ENCODE measurements at regions not wholly inside any gene's neighbourhood (a gene's known extent, or its start where the extent isn't known, plus 50 kb on each side); places are given as distances from the start of the nearest gene placed in this dataset.

GRCh38 chr2:53036196-53036595 is 731.4 kb upstream of the CHAC2 start:
- Mint-ChIP-seq H3K4me1 (peaks cover 3% of the 10 kb centered on the region), H3K9me3 (no peaks in the 10 kb centered on the region), H3K36me3 (ENCODE audit: low read depth) (no peaks in the 10 kb centered on the region), H3K27me3 (ENCODE audit: insufficient read depth) (no peaks in the 10 kb centered on the region), H3K27ac (no peak overlapping the region), H3K4me3 (no peak overlapping the region)
- whole genome bisulfite sequencing, 2 experiments (ENCODE audit: insufficient coverage in 1 of 2, insufficient read length in 1 of 2): 87% methylated on average over 1 of the region's 1 CpG; no CpG with 5 or more reads in 1 of the 2 experiments
- no peaks in the 10 kb centered on the region for H3K27me3 ChIP-seq (ENCODE audit: control insufficient read depth, insufficient read depth, low read length, poor library complexity, severe bottlenecking)
- no peak overlapping the region for H3K9ac ChIP-seq (ENCODE audit: extremely low read depth, low read length, poor library complexity, severe bottlenecking)
- no peaks in the 10 kb centered on the region for H3K4me1 ChIP-seq (ENCODE audit: control insufficient read depth, insufficient read depth, low read length)
- no peak overlapping the region for H3K4me3 ChIP-seq (ENCODE audit: low read length)
- H3K36me3 ChIP-seq (ENCODE audit: control insufficient read depth, insufficient read depth, low read length): no peaks in the 10 kb centered on the region
- DNase-seq: no peak
- TF ChIP-seq CTCF (conservative IDR thresholded peaks at IDR 0.05): no peak
- H3K9me3 ChIP-seq (ENCODE audit: control insufficient read depth, low read length): no peaks in the 10 kb centered on the region
- H3K27ac ChIP-seq (ENCODE audit: low read depth, low read length): no peak overlapping the region

DNA sequence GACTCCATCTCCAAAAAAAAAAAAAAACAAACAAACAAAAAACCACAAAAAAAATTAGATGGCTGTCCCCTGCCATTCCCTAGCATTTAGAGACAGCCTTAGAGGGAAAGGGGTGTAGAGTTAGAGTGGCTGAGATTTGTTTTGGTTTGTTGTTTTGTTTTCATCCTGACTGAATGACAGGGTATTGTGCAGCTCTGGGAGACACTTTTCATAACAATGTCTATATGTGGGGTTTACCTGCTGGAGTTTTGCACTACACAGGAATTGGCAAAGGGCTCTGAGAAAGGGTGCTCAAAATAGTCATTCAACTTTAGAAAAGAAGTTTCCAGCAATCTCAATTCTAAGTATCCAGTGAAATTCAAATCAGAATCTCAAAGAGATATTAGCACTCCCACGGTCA is 732.5 kb upstream of the CHAC2 start:
- H3K4me1 ChIP-seq (ENCODE audit: control insufficient read depth, insufficient read depth, low read length): no peaks in the 10 kb centered on the region
- WGBS, 2 experiments (ENCODE audit: insufficient coverage in 1 of 2, insufficient read length in 1 of 2): 71% methylated on average over 1 of the region's 1 CpG; no CpG with 5 or more reads in 1 of the 2 experiments
- Mint-ChIP-seq H3K27me3 (ENCODE audit: insufficient read depth) (no peaks in the 10 kb centered on the region), H3K36me3 (ENCODE audit: low read depth) (no peaks in the 10 kb centered on the region), H3K27ac (peak overlapping the region; percentile 1), H3K4me3 (no peak overlapping the region), H3K4me1 (peaks cover 3% of the 10 kb centered on the region), H3K9me3 (no peaks in the 10 kb centered on the region)
- no peak for TF ChIP-seq CTCF (conservative IDR thresholded peaks at IDR 0.05)
- H3K4me3 ChIP-seq (ENCODE audit: low read length): no peak overlapping the region
- no peaks in the 10 kb centered on the region for H3K27me3 ChIP-seq (ENCODE audit: control insufficient read depth, insufficient read depth, low read length, poor library complexity, severe bottlenecking)
- no peak overlapping the region for H3K27ac ChIP-seq (ENCODE audit: low read depth, low read length)
- no peak overlapping the region for H3K9ac ChIP-seq (ENCODE audit: extremely low read depth, low read length, poor library complexity, severe bottlenecking)
- DNase-seq: no peak
- H3K36me3 ChIP-seq (ENCODE audit: control insufficient read depth, insufficient read depth, low read length): no peaks in the 10 kb centered on the region
- no peaks in the 10 kb centered on the region for H3K9me3 ChIP-seq (ENCODE audit: control insufficient read depth, low read length)

DNA sequence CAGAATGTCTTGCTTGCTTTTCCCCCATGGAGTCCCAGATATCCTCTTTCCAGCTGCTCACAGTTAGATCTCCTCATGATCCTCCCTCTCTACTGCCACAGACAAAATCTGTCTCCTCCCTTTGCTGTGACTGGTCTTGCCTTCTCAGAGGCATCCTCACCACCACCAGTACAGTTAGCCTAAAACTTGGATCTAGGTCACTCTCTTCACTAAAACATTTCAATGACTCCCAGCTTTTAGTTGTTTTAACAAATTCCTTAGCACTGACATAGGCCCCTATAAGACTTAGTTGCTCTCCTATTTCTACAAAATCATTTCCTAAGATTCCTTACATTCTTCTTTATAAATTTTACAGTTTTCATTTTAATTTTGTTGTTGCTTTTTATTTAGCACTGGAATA is 734.2 kb upstream of the CHAC2 start:
- no peaks in the 10 kb centered on the region for H3K4me1 ChIP-seq (ENCODE audit: control insufficient read depth, insufficient read depth, low read length)
- peaks cover 10% of the 10 kb centered on the region for H3K4me1 Mint-ChIP-seq

More for the DNA sequence above, 734.2 kb upstream of the CHAC2 start:
- no peaks in the 10 kb centered on the region for H3K27me3 Mint-ChIP-seq (ENCODE audit: insufficient read depth)
- no peaks in the 10 kb centered on the region for H3K36me3 ChIP-seq (ENCODE audit: control insufficient read depth, insufficient read depth, low read length)
- no peak overlapping the region for H3K9ac ChIP-seq (ENCODE audit: extremely low read depth, low read length, poor library complexity, severe bottlenecking)
- TF ChIP-seq CTCF (conservative IDR thresholded peaks at IDR 0.05): no peak
- H3K27me3 ChIP-seq (ENCODE audit: control insufficient read depth, insufficient read depth, low read length, poor library complexity, severe bottlenecking): no peaks in the 10 kb centered on the region
- H3K27ac ChIP-seq (ENCODE audit: low read depth, low read length): no peak overlapping the region
- H3K36me3 Mint-ChIP-seq (ENCODE audit: low read depth): no peaks in the 10 kb centered on the region
- H3K9me3 ChIP-seq (ENCODE audit: control insufficient read depth, low read length): no peaks in the 10 kb centered on the region
- no peak overlapping the region for H3K4me3 ChIP-seq (ENCODE audit: low read length)
- DNase-seq: no peak
- no peaks in the 10 kb centered on the region for H3K9me3 Mint-ChIP-seq
- no peak overlapping the region for H3K27ac Mint-ChIP-seq
- no peak overlapping the region for H3K4me3 Mint-ChIP-seq
